Prostate gland (tissue), 2 donors: ENCODE measurements at regions not wholly inside any gene's neighbourhood (a gene's known extent, or its start where the extent isn't known, plus 50 kb on each side); places are given as distances from the start of the nearest gene placed in this dataset.

Experiments
- POLR2AphosphoS5 ChIP-seq: sonication (generic); formaldehyde crosslinking; IDR thresholded peaks from one replicate; pipeline ENCODE4 v1.6.1; 2017; ENCODE audit warnings: antibody characterized with exemption
- TF ChIP-seq, protein P1 (sequence below), 4 experiments: fragments of 200-600 bp in 2 of 4; fragments of 450-650 bp in 2 of 4; sonication (generic) in 2 of 4; IDR thresholded peaks; 1 replicate in 3 of 4; 2 replicates in 1 of 4; pipeline ENCODE4 v1.5.1; 2016 to 2019; ENCODE audit warnings: antibody characterized with exemption in 4 of 4, mild to moderate bottlenecking in 2 of 4, moderate library complexity in 2 of 4

DNA sequence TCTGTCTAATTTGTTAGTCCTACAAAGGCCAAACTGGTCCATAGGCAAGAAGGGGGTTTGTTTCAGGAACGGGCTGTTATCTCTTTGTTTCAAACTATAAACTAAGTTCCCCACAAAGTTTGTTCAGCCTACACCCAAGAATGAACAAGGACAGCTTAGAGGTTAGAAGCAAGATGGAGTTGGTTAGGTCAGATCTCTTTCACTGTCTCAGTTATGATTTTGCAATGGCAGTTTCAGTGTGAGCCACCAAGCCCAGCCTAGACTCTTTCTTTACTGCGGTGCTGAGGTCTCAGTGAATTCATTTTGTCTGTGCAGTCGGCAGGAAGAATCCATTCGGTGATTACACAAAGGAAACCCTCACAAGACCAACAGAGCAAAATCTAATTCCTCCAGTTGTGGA is 56.6 kb upstream of the ABCC4 start:
- no peak for TF ChIP-seq POLR2AphosphoS5
- TF ChIP-seq, protein P1, sequence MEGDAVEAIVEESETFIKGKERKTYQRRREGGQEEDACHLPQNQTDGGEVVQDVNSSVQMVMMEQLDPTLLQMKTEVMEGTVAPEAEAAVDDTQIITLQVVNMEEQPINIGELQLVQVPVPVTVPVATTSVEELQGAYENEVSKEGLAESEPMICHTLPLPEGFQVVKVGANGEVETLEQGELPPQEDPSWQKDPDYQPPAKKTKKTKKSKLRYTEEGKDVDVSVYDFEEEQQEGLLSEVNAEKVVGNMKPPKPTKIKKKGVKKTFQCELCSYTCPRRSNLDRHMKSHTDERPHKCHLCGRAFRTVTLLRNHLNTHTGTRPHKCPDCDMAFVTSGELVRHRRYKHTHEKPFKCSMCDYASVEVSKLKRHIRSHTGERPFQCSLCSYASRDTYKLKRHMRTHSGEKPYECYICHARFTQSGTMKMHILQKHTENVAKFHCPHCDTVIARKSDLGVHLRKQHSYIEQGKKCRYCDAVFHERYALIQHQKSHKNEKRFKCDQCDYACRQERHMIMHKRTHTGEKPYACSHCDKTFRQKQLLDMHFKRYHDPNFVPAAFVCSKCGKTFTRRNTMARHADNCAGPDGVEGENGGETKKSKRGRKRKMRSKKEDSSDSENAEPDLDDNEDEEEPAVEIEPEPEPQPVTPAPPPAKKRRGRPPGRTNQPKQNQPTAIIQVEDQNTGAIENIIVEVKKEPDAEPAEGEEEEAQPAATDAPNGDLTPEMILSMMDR (IDR thresholded peaks at IDR 0.05): no peak
